Activated T-helper 1 cell treated with anti-CD3 and anti-CD28 coated beads, Interleukin-12 subunit alpha, Interleukin-12 subunit beta, Interleukin-2, Interleukin-4 antibody, amounts not matched to agents 30 ng/mL and 10 ng/mL and 1 ng/mL, durations not matched to agents 14 hours and 24 hours and 36 hours (primary cell): ENCODE measurements at regions not wholly inside any gene's neighbourhood (a gene's known extent, or its start where the extent isn't known, plus 50 kb on each side); places are given as distances from the start of the nearest gene placed in this dataset.

Source experiments
- DNase-seq: peaks from one replicate; pipeline ENCODE4 v3.0.0; 2021; ENCODE audit warnings: low spot score
- H3K27ac Mint-ChIP-seq: one replicate; pipeline ENCODE4 v1.8.0; 2021; ENCODE audit warnings: mild to moderate bottlenecking, mixed read lengths
- H3K27me3 Mint-ChIP-seq: one replicate; pipeline ENCODE4 v1.8.0; 2022; ENCODE audit warnings: mild to moderate bottlenecking, moderate library complexity, mixed read lengths; ENCODE audit not compliant: insufficient read depth
- H3K36me3 Mint-ChIP-seq: one replicate; pipeline ENCODE4 v1.8.0; 2021; ENCODE audit warnings: low read depth, mixed read lengths
- H3K4me1 Mint-ChIP-seq: one replicate; pipeline ENCODE4 v1.8.0; 2021; ENCODE audit warnings: low read depth, mixed read lengths
- H3K4me3 Mint-ChIP-seq: one replicate; pipeline ENCODE4 v1.8.0; 2021; ENCODE audit warnings: mild to moderate bottlenecking, moderate library complexity, mixed read lengths
- H3K9me3 Mint-ChIP-seq: one replicate; pipeline ENCODE4 v1.8.0; 2021; ENCODE audit warnings: mixed read lengths
- intact Hi-C: fragments of 100-400 bp; cut with micrococcal nuclease; formaldehyde crosslinking; loops from one replicate; pipeline ENCODE4 v1.15.1; 2024

- H3K27ac Mint-ChIP-seq, result no peak overlapping the region
- H3K4me1 Mint-ChIP-seq, result peaks cover 21% of the 10 kb centered on the region
- H3K4me3 Mint-ChIP-seq, result no peak overlapping the region
- peaks cover 32% of the 10 kb centered on the region for H3K36me3 Mint-ChIP-seq
- DNase-seq, result no peak
- peaks cover 51% of the 10 kb centered on the region for H3K9me3 Mint-ChIP-seq
- intact Hi-C loops, result loop anchor here (5.0 kb wide), 1 partner anchor 36 kb away; no protein-coding TSS in a partner anchor
- no peaks in the 10 kb centered on the region for H3K27me3 Mint-ChIP-seq
Measured at GRCh38 chr5:132130918-132131715, 57.5 kb downstream of the CSF2 start.

- H3K4me1 Mint-ChIP-seq, result peaks cover 27% of the 10 kb centered on the region
- H3K9me3 Mint-ChIP-seq, result peaks cover 40% of the 10 kb centered on the region
- DNase-seq, result no peak
- peaks cover 8% of the 10 kb centered on the region for H3K27me3 Mint-ChIP-seq
- H3K27ac Mint-ChIP-seq, result no peak overlapping the region
- H3K4me3 Mint-ChIP-seq, result no peak overlapping the region
- peaks cover 25% of the 10 kb centered on the region for H3K36me3 Mint-ChIP-seq
- intact Hi-C loops, result loop anchor here (2.0 to 5.0 kb wide), 2 partner anchors 29 to 35 kb away; no protein-coding TSS in a partner anchor
Measured at GRCh38 chr5:132132138-132132537, 58.5 kb downstream of the CSF2 start.

- H3K4me1 Mint-ChIP-seq, result peaks cover 32% of the 10 kb centered on the region
- peaks cover 30% of the 10 kb centered on the region for H3K9me3 Mint-ChIP-seq
- H3K27ac Mint-ChIP-seq, result no peak overlapping the region
- H3K27me3 Mint-ChIP-seq, result peaks cover 17% of the 10 kb centered on the region
- DNase-seq, result no peak
- intact Hi-C loops, result loop anchor here (1.0 to 5.0 kb wide), 2 partner anchors 33 to 69 kb away; no protein-coding TSS in a partner anchor
- H3K4me3 Mint-ChIP-seq, result no peak overlapping the region
- H3K36me3 Mint-ChIP-seq, result peaks cover 12% of the 10 kb centered on the region
Measured at GRCh38 chr5:132134384-132134783, 60.8 kb downstream of the CSF2 start.

GRCh38 chr5:132136906-132137305, 63.3 kb downstream of the CSF2 start:
- Mint-ChIP-seq H3K9me3 (peaks cover 39% of the 10 kb centered on the region), H3K27me3 (peaks cover 30% of the 10 kb centered on the region), H3K36me3 (peaks cover 9% of the 10 kb centered on the region), H3K4me3 (no peak overlapping the region), H3K27ac (no peak overlapping the region), H3K4me1 (peaks cover 39% of the 10 kb centered on the region)
- DNase-seq, result no peak
- intact Hi-C loops, result no loop called here

GRCh38 chr5:132138260-132138659, 64.7 kb downstream of the CSF2 start:
- intact Hi-C loops, result no loop called here
- H3K9me3 Mint-ChIP-seq, result peaks cover 43% of the 10 kb centered on the region
- H3K4me3 Mint-ChIP-seq, result no peak overlapping the region
- peaks cover 10% of the 10 kb centered on the region for H3K36me3 Mint-ChIP-seq
- DNase-seq, result no peak
- H3K4me1 Mint-ChIP-seq, result peaks cover 33% of the 10 kb centered on the region
- no peak overlapping the region for H3K27ac Mint-ChIP-seq
- peaks cover 30% of the 10 kb centered on the region for H3K27me3 Mint-ChIP-seq
